Mucosa of rectum (tissue), 2 donors: ENCODE measurements at regions not wholly inside any gene's neighbourhood (a gene's known extent, or its start where the extent isn't known, plus 50 kb on each side); places are given as distances from the start of the nearest gene placed in this dataset.

Source experiments
- H3K27ac ChIP-seq, 2 donors: one replicate each; pipeline ENCODE4 v1.7.0; 2013; ENCODE audit warnings: inconsistent platforms in 2 of 2, low read depth in 2 of 2, low read length in 2 of 2
- H3K27me3 ChIP-seq, 2 donors: one replicate each; pipeline ENCODE4 v1.7.0; 2013; ENCODE audit warnings: low read length in 2 of 2; ENCODE audit not compliant: control insufficient read depth in 2 of 2, insufficient read depth in 2 of 2
- H3K36me3 ChIP-seq, 2 donors: one replicate each; pipeline ENCODE4 v1.7.0; 2013; ENCODE audit warnings: low read length in 2 of 2; ENCODE audit not compliant: control insufficient read depth in 2 of 2, insufficient read depth in 2 of 2
- H3K4me1 ChIP-seq, 2 donors: one replicate each; pipeline ENCODE4 v1.7.0; 2013; ENCODE audit warnings: low read length in 2 of 2, mild to moderate bottlenecking in 1 of 2; ENCODE audit not compliant: control insufficient read depth in 2 of 2, insufficient read depth in 2 of 2
- H3K4me3 ChIP-seq, 2 donors: one replicate each; pipeline ENCODE4 v1.7.0; 2013; ENCODE audit warnings: low read length in 2 of 2
- H3K9ac ChIP-seq, 2 donors: one replicate each; pipeline ENCODE4 v1.7.0; 2013; ENCODE audit warnings: low read length in 2 of 2, low read depth in 1 of 2, mild to moderate bottlenecking in 1 of 2
- H3K9me3 ChIP-seq, 2 donors: one replicate each; pipeline ENCODE4 v1.7.0; 2013; ENCODE audit warnings: low read length in 2 of 2; ENCODE audit not compliant: control insufficient read depth in 2 of 2
- donor health status: healthy.
- donor health status: Normal muscosa, but diverticular disease.

DNA sequence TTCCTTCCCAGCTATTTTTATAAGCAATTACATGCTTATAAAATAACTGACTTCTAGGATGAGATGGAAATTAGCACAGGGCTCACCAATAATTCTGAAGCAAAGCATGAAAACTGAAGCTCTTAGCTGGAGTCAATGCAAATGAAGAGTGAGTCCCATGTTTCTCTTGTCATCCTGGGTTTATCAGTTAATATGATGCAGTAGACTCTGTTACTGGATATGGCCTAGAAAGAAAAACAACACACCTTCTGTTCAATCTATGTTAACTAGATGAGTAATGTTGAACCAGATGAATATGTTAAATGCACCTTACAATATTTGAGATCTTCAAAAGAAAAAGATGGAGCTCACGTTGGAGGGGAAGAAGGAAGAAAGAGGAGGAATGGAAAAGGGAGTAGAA is 229.4 kb downstream of the DUSP6 start:
- Histone ChIP-seq H3K27me3 (no peaks in the 10 kb centered on the region), H3K4me3 (no peak overlapping the region), H3K36me3 (no peaks in the 10 kb centered on the region), H3K4me1 (no peaks in the 10 kb centered on the region), H3K9me3 (no peaks in the 10 kb centered on the region), H3K27ac (no peak overlapping the region), H3K9ac (no peak overlapping the region)

GRCh38 chr12:89117448-89118034 is 234.8 kb downstream of the DUSP6 start:
- H3K4me3 ChIP-seq, result no peak overlapping the region
- H3K9ac ChIP-seq, result no peak overlapping the region
- no peak overlapping the region for H3K27ac ChIP-seq
- H3K27me3 ChIP-seq, result no peaks in the 10 kb centered on the region
- no peaks in the 10 kb centered on the region for H3K4me1 ChIP-seq
- no peaks in the 10 kb centered on the region for H3K36me3 ChIP-seq
- no peaks in the 10 kb centered on the region for H3K9me3 ChIP-seq

GRCh38 chr12:89111964-89112363 is 240.3 kb downstream of the DUSP6 start:
- Histone ChIP-seq H3K4me1 (no peaks in the 10 kb centered on the region), H3K27me3 (no peaks in the 10 kb centered on the region), H3K27ac (no peak overlapping the region), H3K9me3 (no peaks in the 10 kb centered on the region), H3K9ac (no peak overlapping the region), H3K4me3 (no peak overlapping the region), H3K36me3 (no peaks in the 10 kb centered on the region)

DNA sequence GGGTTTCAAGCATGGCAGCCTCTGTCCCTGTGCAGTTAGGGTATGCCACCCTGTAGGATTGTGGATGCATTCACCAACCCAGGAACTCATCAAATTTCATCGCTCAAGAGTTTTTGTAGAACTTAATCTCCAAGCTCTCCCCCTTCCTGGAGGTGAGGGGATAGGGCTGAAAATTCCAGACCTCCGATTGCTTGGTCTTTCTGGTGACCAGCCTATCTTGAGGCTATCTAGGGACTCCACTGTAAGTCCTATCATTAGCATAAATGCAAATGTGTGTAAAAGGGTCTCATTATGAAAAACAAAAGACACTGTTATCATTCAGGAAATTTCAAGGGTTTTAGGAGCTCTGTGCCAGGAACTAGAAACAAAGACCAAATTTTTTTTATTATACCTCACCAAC is 244.0 kb downstream of the DUSP6 start:
- H3K9me3 ChIP-seq, result no peaks in the 10 kb centered on the region
- no peak overlapping the region for H3K4me3 ChIP-seq
- no peak overlapping the region for H3K27ac ChIP-seq
- no peaks in the 10 kb centered on the region for H3K27me3 ChIP-seq
- H3K36me3 ChIP-seq, result no peaks in the 10 kb centered on the region
- no peaks in the 10 kb centered on the region for H3K4me1 ChIP-seq
- H3K9ac ChIP-seq, result no peak overlapping the region

- no peaks in the 10 kb centered on the region for H3K36me3 ChIP-seq
- H3K9me3 ChIP-seq, result no peaks in the 10 kb centered on the region
- H3K27ac ChIP-seq, result no peak overlapping the region
- no peak overlapping the region for H3K4me3 ChIP-seq
- no peaks in the 10 kb centered on the region for H3K27me3 ChIP-seq
- H3K9ac ChIP-seq, result no peak overlapping the region
- no peaks in the 10 kb centered on the region for H3K4me1 ChIP-seq
Measured at GRCh38 chr12:89106950-89107349, 245.4 kb downstream of the DUSP6 start.

DNA sequence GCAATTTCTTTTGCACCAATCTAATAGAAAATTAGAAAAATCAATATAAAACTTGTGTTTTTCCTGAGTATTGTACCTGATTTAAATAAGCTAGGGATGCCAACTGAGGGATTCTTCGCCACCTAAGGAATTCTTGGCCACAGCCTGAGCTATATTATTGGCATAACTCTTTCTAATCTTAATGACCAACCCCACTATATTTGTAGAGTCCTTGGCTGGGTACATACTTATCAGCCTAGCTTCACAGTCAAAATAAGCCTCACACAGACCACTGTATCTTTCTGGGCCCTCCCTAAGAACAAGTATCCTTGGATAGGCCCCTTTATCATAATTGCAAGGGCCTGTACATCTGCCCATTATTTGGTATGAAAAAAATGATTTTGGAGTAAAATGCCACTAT is 247.1 kb downstream of the DUSP6 start:
- Histone ChIP-seq H3K4me3 (no peak overlapping the region), H3K9me3 (no peaks in the 10 kb centered on the region), H3K9ac (no peak overlapping the region)

DNA sequence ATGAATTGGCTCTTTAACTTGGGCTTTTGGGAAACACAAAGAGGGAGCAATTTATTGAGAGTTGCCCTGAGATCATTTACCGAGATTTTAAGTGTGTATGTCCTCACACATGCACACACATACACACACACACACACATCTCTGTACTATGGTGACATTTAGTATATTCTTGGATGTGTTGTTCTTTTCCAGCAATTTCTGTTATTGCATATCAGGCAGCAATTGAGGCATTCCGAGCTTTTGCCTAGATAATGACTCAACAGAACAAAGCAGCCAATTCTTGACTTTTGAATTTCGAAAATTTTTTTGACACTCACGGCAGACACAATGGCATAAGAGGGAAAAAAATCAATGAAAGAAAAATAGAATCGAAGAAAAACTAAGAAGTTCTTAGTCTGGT is 248.5 kb downstream of the DUSP6 start:
- Histone ChIP-seq H3K27me3 (no peaks in the 10 kb centered on the region), H3K4me1 (no peaks in the 10 kb centered on the region)

More for the DNA sequence above, 247.1 kb downstream of the DUSP6 start:
- Histone ChIP-seq H3K4me1 (no peaks in the 10 kb centered on the region), H3K27ac (no peak overlapping the region), H3K27me3 (no peaks in the 10 kb centered on the region), H3K36me3 (no peaks in the 10 kb centered on the region)

DNA sequence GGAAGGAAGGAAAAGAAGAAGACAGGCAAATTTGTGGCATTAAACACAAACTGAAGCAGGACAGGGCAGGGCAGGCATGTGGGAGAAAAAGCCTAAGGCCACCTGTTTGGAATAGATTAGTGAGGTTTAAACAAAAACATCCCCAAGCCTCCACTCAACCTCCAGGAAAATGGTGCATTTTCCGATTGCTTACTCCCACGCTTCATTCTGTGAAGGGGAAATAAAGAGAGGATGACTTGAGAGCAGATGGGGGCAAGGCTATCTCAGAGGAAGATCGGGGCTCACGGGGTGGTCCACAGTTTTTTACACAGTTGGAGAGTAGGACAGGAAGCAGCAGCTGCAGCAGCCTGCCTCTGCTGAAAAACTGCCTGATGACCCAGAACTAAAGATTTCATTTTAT is 250.9 kb downstream of the DUSP6 start:
- Histone ChIP-seq H3K9ac (no peak overlapping the region), H3K27ac (no peak overlapping the region), H3K4me3 (no peak overlapping the region), H3K9me3 (no peaks in the 10 kb centered on the region), H3K36me3 (no peaks in the 10 kb centered on the region), H3K4me1 (no peaks in the 10 kb centered on the region), H3K27me3 (no peaks in the 10 kb centered on the region)

More for the DNA sequence above, 248.5 kb downstream of the DUSP6 start:
- H3K9me3 ChIP-seq, result no peaks in the 10 kb centered on the region
- no peaks in the 10 kb centered on the region for H3K36me3 ChIP-seq
- no peak overlapping the region for H3K4me3 ChIP-seq
- no peak overlapping the region for H3K9ac ChIP-seq
- no peak overlapping the region for H3K27ac ChIP-seq

DNA sequence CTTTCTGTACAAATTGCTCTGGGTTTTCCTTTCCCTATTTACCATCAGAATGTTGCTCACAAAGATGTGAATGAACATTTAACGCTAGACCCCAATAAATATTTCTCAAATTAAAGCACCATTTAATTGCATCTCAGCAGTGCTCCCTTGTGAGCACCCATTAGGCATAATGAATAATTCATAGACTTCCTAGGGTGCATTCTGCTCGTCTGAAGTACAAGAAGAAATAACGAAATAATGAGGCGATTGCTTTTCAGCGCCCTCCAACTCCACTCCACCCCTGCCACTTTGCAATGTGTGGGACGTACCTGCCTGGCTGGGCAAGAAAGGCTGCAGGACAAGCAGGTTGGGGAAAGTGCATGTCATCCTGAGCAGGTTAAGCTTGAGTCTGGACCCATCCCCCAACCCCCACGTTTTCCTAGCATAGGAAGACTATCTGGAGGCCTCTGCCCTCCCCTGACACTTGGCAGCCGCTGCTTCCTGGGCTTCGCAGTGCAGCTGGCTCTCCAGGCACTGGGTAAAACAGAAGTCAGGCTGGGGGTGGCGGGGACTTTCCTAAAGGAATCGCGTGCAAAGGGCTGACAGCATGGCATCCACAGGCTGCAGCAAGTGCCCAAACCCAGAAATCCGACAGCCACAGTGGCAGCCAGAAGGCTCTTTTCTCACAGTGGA is 253.7 kb downstream of the DUSP6 start:
- Histone ChIP-seq H3K9ac (no peak overlapping the region), H3K27ac (no peak overlapping the region), H3K9me3 (no peaks in the 10 kb centered on the region), H3K4me3 (no peak overlapping the region), H3K36me3 (no peaks in the 10 kb centered on the region), H3K4me1 (no peaks in the 10 kb centered on the region), H3K27me3 (no peaks in the 10 kb centered on the region)

DNA sequence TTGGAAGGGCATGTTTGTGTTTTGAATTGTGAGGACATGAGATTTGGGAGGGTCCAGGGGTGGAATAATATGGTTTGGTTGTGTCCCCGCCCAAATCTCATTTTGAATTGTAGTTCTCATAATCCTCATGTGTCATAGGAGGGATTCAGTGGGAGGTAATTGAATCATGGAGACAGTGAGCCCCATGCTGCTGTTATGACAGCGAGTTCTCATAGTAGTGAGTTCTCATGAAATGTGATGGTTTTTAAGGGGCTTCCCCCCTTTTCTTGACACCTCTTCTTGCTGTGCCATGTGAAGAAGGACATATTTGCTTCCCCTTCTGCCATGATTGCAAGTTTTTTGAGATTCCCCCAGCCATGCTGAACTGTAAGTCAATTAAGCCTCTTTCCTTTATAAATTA is 260.0 kb downstream of the DUSP6 start:
- Histone ChIP-seq H3K9ac (no peak overlapping the region), H3K9me3 (peaks cover 0 to 8% of the 10 kb centered on the region in 2 donors), H3K27ac (no peak overlapping the region), H3K4me1 (peaks cover 0 to 2% of the 10 kb centered on the region in 2 donors), H3K36me3 (no peaks in the 10 kb centered on the region), H3K27me3 (no peaks in the 10 kb centered on the region), H3K4me3 (no peak overlapping the region)
